IMR-90 (cell line): ENCODE measurements at regions not wholly inside any gene's neighbourhood (a gene's known extent, or its start where the extent isn't known, plus 50 kb on each side); places are given as distances from the start of the nearest gene placed in this dataset.

Experiments used
- ATAC-seq: fragments of 200-7000 bp; cut with Tn5 transposase; 2 replicates; pipeline ENCODE4 v1.9.1; 2020; ENCODE audit warnings: low read depth, mild to moderate bottlenecking, moderate library complexity
- BruUV-seq: library from RNA; stranded (reverse); fragments of 400-500 nt; replicated peaks from 2 replicates; lab custom pipeline; 2021; lab: Mats Ljungman, UMichigan
- CTCF ChIA-PET: fragments of 300-600 bp; formaldehyde crosslinking; extraction: SDS; loops from one replicate; lab custom pipeline; 2021; ENCODE audit warnings: antibody characterized with exemption; lab: Yijun Ruan, JAX
- POLR2A ChIA-PET: fragments of 300-600 bp; sonication (Branson Sonifier 250); formaldehyde crosslinking; loops from one replicate; lab custom pipeline; 2022; ENCODE audit warnings: antibody characterized with exemption; ENCODE audit not compliant: unreplicated experiment; lab: Charles Lee
- DNase-seq: peaks from one replicate; pipeline ENCODE4 v3.0.0; 2013
- H2AFZ ChIP-seq: replicated peaks from 2 replicates; pipeline ENCODE3; 2013; ENCODE audit warnings: low read length, mild to moderate bottlenecking; ENCODE audit not compliant: poor library complexity
- H2AK5ac ChIP-seq: 2 replicates; pipeline ENCODE4 v1.6.1; 2013; ENCODE audit warnings: low read depth, low read length, inconsistent platforms
- H2AK9ac ChIP-seq: replicated peaks from 2 replicates; pipeline ENCODE3; 2013; ENCODE audit warnings: mild to moderate bottlenecking, low read depth, low read length, moderate library complexity; ENCODE audit not compliant: poor library complexity
- H2BK120ac ChIP-seq: 2 replicates; pipeline ENCODE4 v1.6.1; 2013; ENCODE audit warnings: low read depth, low read length, inconsistent platforms
- H2BK15ac ChIP-seq: 3 replicates; pipeline ENCODE4 v1.6.1; 2013; ENCODE audit warnings: low read depth, low read length, inconsistent platforms
- H2BK20ac ChIP-seq: 2 replicates; pipeline ENCODE4 v1.6.1; 2013; ENCODE audit warnings: low read depth, mild to moderate bottlenecking, inconsistent platforms, low read length, moderate library complexity
- H2BK5ac ChIP-seq: 2 replicates; pipeline ENCODE4 v1.6.1; 2013; ENCODE audit warnings: mild to moderate bottlenecking, low read depth, low read length, inconsistent platforms; ENCODE audit not compliant: poor library complexity, severe bottlenecking
- H3K14ac ChIP-seq: replicated peaks from 2 replicates; pipeline ENCODE4 v1.6.1; 2013; ENCODE audit warnings: low read depth, low read length, inconsistent platforms
- H3K18ac ChIP-seq: 2 replicates; pipeline ENCODE4 v1.6.1; 2013; ENCODE audit warnings: low read depth, low read length, control low read depth
- H3K23ac ChIP-seq: 2 replicates; pipeline ENCODE4 v1.6.1; 2013; ENCODE audit warnings: low read depth, low read length, inconsistent platforms
- H3K27ac ChIP-seq: 2 replicates; pipeline ENCODE4 v1.5.1; 2013; ENCODE audit warnings: mild to moderate bottlenecking, control low read depth, low read length; ENCODE audit not compliant: insufficient read depth
- H3K27me3 ChIP-seq: 2 replicates; pipeline ENCODE4 v1.6.1; 2013; ENCODE audit warnings: low read length; ENCODE audit not compliant: control insufficient read depth, insufficient read depth
- H3K36me3 ChIP-seq: 2 replicates; pipeline ENCODE4 v1.6.1; 2013; ENCODE audit warnings: low read length, mixed read lengths; ENCODE audit not compliant: control insufficient read depth, insufficient read depth
- H3K4ac ChIP-seq: 2 replicates; pipeline ENCODE4 v1.6.1; 2013; ENCODE audit warnings: low read depth, low read length, inconsistent platforms
- H3K4me1 ChIP-seq: 2 replicates; pipeline ENCODE4 v1.6.1; 2013; ENCODE audit warnings: low read length, mixed read lengths; ENCODE audit not compliant: control insufficient read depth, insufficient read depth
- H3K4me2 ChIP-seq: 2 replicates; pipeline ENCODE4 v1.6.1; 2013; ENCODE audit warnings: low read depth, mild to moderate bottlenecking, control low read depth, low read length, moderate library complexity
- H3K4me3 ChIP-seq: 2 replicates; pipeline ENCODE4 v1.5.1; 2013; ENCODE audit warnings: low read depth, mild to moderate bottlenecking, control low read depth, low read length, moderate library complexity; ENCODE audit not compliant: insufficient read depth
- H3K56ac ChIP-seq: 2 replicates; pipeline ENCODE4 v1.6.1; 2013; ENCODE audit warnings: low read length, inconsistent platforms; ENCODE audit not compliant: insufficient read depth; ENCODE audit errors: extremely low read depth
- H3K79me1 ChIP-seq, 2 experiments: 2 replicates each; pipeline ENCODE4 v1.6.1; 2013; ENCODE audit warnings: low read length in 2 of 2, inconsistent platforms in 1 of 2, low read depth in 1 of 2
- H3K9ac ChIP-seq: 2 replicates; pipeline ENCODE4 v1.6.1; 2013; ENCODE audit warnings: low read depth, low read length, control low read depth
- H3K9me1 ChIP-seq: 2 replicates; pipeline ENCODE4 v1.6.1; 2013; ENCODE audit warnings: low read length, inconsistent platforms; ENCODE audit not compliant: insufficient read depth
- H3K9me3 ChIP-seq: 2 replicates; pipeline ENCODE4 v1.6.1; 2013; ENCODE audit warnings: low read length; ENCODE audit not compliant: control insufficient read depth, insufficient read depth
- H4K20me1 ChIP-seq: 2 replicates; pipeline ENCODE4 v1.6.1; 2013; ENCODE audit warnings: low read length, inconsistent platforms; ENCODE audit not compliant: insufficient read depth
- H4K5ac ChIP-seq: 2 replicates; pipeline ENCODE4 v1.6.1; 2013; ENCODE audit warnings: mild to moderate bottlenecking, low read depth, low read length, control low read depth
- H4K8ac ChIP-seq, 2 experiments: 2 replicates each; pipeline ENCODE4 v1.6.1; 2013; ENCODE audit warnings: low read depth in 2 of 2, low read length in 2 of 2, control low read depth in 1 of 2, inconsistent platforms in 1 of 2
- H4K91ac ChIP-seq: 2 replicates; pipeline ENCODE4 v1.6.1; 2013; ENCODE audit warnings: low read depth, low read length, inconsistent platforms; ENCODE audit not compliant: insufficient read depth
- NFE2L2 ChIP-seq: fragments of 150-350 bp; IDR thresholded peaks from 2 replicates; pipeline ENCODE4 v1.6.1; 2016; ENCODE audit warnings: low read depth, mild to moderate bottlenecking, low read length
- WGBS, 2 experiments: methylation state at CpG; one replicate each; pipeline versions ENCODE4 v1.1.5 to v1.1.7; 2013; ENCODE audit warnings: missing lambda C conversion rate in 2 of 2; ENCODE audit not compliant: insufficient read length in 1 of 2; ENCODE audit errors: extremely low coverage in 2 of 2; 5-methylcytosine and 5-hydroxymethylcytosine counted together
- dilution Hi-C: fragments of 300-500 bp; cut with HindIII; formaldehyde crosslinking; loops from one replicate; pipeline ENCODE4 v1.14.3; 2018; ENCODE audit warnings: low sequenced_read_pairs; ENCODE audit not compliant: unreplicated experiment
- in situ Hi-C: fragments of 300-500 bp; cut with MboI; formaldehyde crosslinking; loops from 3 replicates; pipeline ENCODE4 v1.14.3; 2019; ENCODE audit warnings: low sequenced_read_pairs, inconsistent platforms, mixed read lengths
- intact Hi-C: fragments of 100-400 bp; cut with micrococcal nuclease; formaldehyde crosslinking; loops from 2 replicates; pipeline ENCODE4 v1.10.0; 2022

DNA sequence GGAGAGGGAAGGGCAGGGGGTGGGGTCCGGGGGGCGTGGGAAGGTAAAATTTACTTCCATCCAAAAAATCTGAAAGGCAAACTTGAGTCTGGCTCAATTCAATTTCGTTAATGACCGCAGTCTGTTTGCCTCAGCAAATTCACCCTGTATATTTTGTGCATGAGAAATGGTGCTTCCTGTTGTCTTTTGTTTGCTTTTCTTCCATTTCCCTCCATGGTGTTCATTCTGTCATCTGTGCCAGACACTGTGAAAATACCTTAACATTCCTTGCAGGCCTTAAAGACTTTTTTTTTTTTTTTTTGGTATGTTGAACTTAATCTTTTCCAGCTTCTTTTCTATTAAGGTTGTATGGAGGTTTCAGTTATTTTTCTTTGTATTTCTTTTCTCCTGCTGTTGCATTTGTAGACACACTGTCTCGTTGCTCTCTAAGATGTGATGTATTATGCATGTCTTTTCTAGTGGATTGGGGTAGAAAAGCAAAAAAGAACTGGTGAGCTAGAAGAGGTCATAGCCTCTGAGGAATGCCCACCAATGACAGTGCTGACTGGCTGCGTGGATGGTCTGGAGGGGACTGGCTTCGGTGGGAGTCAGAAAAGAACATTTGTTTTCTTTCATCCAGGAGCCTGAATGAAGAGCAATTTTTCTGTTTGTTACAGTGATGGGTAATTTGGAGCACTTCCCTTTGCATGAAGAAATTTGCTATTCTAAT, 585.0 kb upstream of the MAP3K7 start:
- Histone ChIP-seq H4K8ac (no peak overlapping the region), H4K5ac (no peak overlapping the region), H3K23ac (no peak overlapping the region), H3K14ac (no peak overlapping the region), H2BK5ac (no peak overlapping the region), H3K36me3 (no peaks in the 10 kb centered on the region), H3K79me1 (no peaks in the 10 kb centered on the region), H3K4me1 (no peaks in the 10 kb centered on the region), H3K4ac (no peak overlapping the region), H3K56ac (no peak overlapping the region), H3K9me3 (no peaks in the 10 kb centered on the region), H2AFZ (no peak overlapping the region), H3K27me3 (no peaks in the 10 kb centered on the region), H2AK9ac (no peak overlapping the region), H3K27ac (no peak overlapping the region), H2AK5ac (no peak overlapping the region), H2BK120ac (no peak overlapping the region), H3K4me2 (no peak overlapping the region), H3K9ac (no peak overlapping the region), H2BK15ac (no peak overlapping the region), H4K91ac (no peak overlapping the region), H3K4me3 (no peak overlapping the region), H3K9me1 (no peaks in the 10 kb centered on the region), H2BK20ac (no peak overlapping the region), H3K18ac (no peak overlapping the region), H4K20me1 (no peaks in the 10 kb centered on the region)
- no TSS peak for BruUV-seq
- ATAC-seq (no peak), DNase-seq (no peak)
- CTCF ChIA-PET = interaction anchor here (0.6 to 0.7 kb wide), 2 partner anchors 112 to 1440 kb away, joined by 3 to 5 read pairs; no protein-coding TSS in a partner anchor
- 0% methylated on average over 1 of the region's 7 CpGs; no CpG with 5 or more reads in 1 of the 2 experiments for WGBS, 2 experiments
- intact Hi-C loops = no loop called here
- dilution Hi-C loops = no loop called here
- in situ Hi-C loops = no loop called here
- POLR2A ChIA-PET = no interaction called here
- no peak for TF ChIP-seq NFE2L2
